K562 (cell line): ENCODE measurements at regions not wholly inside any gene's neighbourhood (a gene's known extent, or its start where the extent isn't known, plus 50 kb on each side); places are given as distances from the start of the nearest gene placed in this dataset.

ENCODE experiments used
- ATAC-seq: fragments of 200-7000 bp; cut with Tn5 transposase; 3 replicates; pipeline ENCODE4 v1.9.1; 2020; ENCODE audit warnings: moderate library complexity
- BruUV-seq: library from RNA; stranded (reverse); fragments of 400-500 nt; replicated peaks from 2 replicates; lab custom pipeline; 2021; lab: Mats Ljungman, UMichigan
- CTCF ChIA-PET: fragments of 300-600 bp; formaldehyde crosslinking; extraction: SDS; loops from one replicate; lab custom pipeline; 2021; ENCODE audit warnings: low intra/inter-chr PET ratio; lab: Yijun Ruan, JAX
- POLR2A ChIA-PET: fragments of 300-600, 350-650 bp; sonication (Branson Sonifier 250); formaldehyde crosslinking; extraction: SDS; loops from one replicate; lab custom pipeline; 2021; ENCODE audit warnings: antibody characterized with exemption, inconsistent platforms; lab: Yijun Ruan, JAX
- DNase-seq, 4 experiments: peaks; one replicate each; pipeline versions ENCODE4 v3.0.0 to v3.0.0-alpha.2; 2011 to 2018; ENCODE audit warnings: low spot score in 3 of 4, mixed read lengths in 3 of 4; ENCODE audit errors: extremely low read depth in 1 of 4
- FAIRE-seq: peaks from 2 replicates; lab custom pipeline; 2011; peaks lifted over from hg19 to GRCh38; lab: Jason Lieb, UNC
- H2AFZ ChIP-seq: 2 replicates; pipeline ENCODE4 v1.6.0; 2011; ENCODE audit warnings: low read depth, low read length, control low read depth, inconsistent platforms
- H3K27ac ChIP-seq: fragments of 200-600 bp; 3 replicates; pipeline ENCODE4 v1.8.0; 2011; ENCODE audit warnings: low read depth, mild to moderate bottlenecking, control low read depth, inconsistent platforms, low read length, moderate library complexity, mixed read lengths; ENCODE audit errors: extremely low read depth
- H3K27me3 ChIP-seq, 2 experiments: fragments of 300-600 bp in 1 of 2; 2 replicates in 1 of 2; 3 replicates in 1 of 2; pipeline versions ENCODE4 v1.6.0 to v1.8.0; 2011; ENCODE audit warnings: inconsistent platforms in 2 of 2, low read length in 2 of 2, mild to moderate bottlenecking in 1 of 2, mixed read lengths in 1 of 2, moderate library complexity in 1 of 2; ENCODE audit not compliant: control insufficient read depth in 2 of 2, insufficient read depth in 2 of 2
- H3K36me3 ChIP-seq: fragments of 300-600 bp; 3 replicates; pipeline ENCODE4 v1.8.0; 2011; ENCODE audit warnings: mild to moderate bottlenecking, low read length, inconsistent platforms; ENCODE audit not compliant: control insufficient read depth, insufficient read depth
- H3K4me1 ChIP-seq, 2 experiments: fragments of 200-600 bp in 1 of 2; replicated peaks in 1 of 2; 2 replicates in 1 of 2; 3 replicates in 1 of 2; pipeline versions ENCODE4 v1.5.1 to v1.8.0; 2011; ENCODE audit warnings: inconsistent platforms in 2 of 2, low read length in 2 of 2, mild to moderate bottlenecking in 1 of 2, mixed read lengths in 1 of 2, moderate library complexity in 1 of 2; ENCODE audit not compliant: control insufficient read depth in 2 of 2, insufficient read depth in 2 of 2
- H3K4me2 ChIP-seq: 2 replicates; pipeline ENCODE4 v1.6.1; 2011; ENCODE audit warnings: low read length, control low read depth, inconsistent platforms, mixed read lengths; ENCODE audit not compliant: insufficient read depth
- H3K4me3 ChIP-seq: fragments of 200-600 bp; sonication (generic), shearing (Covaris generic); 2 replicates; pipeline ENCODE4 v1.5.1; 2016; ENCODE audit warnings: control low read depth, inconsistent platforms
- H3K79me2 ChIP-seq: fragments of 200-600 bp; 3 replicates; pipeline ENCODE4 v1.8.0; 2011; ENCODE audit warnings: low read length, inconsistent platforms; ENCODE audit not compliant: control insufficient read depth, insufficient read depth
- H3K9ac ChIP-seq, 2 experiments: 2 replicates each; pipeline versions ENCODE4 v1.6.0 to v1.6.1; 2011; ENCODE audit warnings: low read depth in 2 of 2, low read length in 2 of 2, control low read depth in 1 of 2, inconsistent platforms in 1 of 2, mild to moderate bottlenecking in 1 of 2, mixed read lengths in 1 of 2; ENCODE audit not compliant: insufficient read depth in 1 of 2
- H3K9me1 ChIP-seq: one replicate; pipeline ENCODE4 v1.6.0; 2011; ENCODE audit warnings: inconsistent platforms, mild to moderate bottlenecking, low read length, moderate library complexity; ENCODE audit not compliant: control insufficient read depth, insufficient read depth
- H3K9me3 ChIP-seq: replicated peaks from 2 replicates; pipeline ENCODE4 v1.5.1; 2011; ENCODE audit warnings: low read depth, low read length, inconsistent platforms; ENCODE audit not compliant: control insufficient read depth, insufficient read depth
- H4K20me1 ChIP-seq: replicated peaks from 2 replicates; pipeline ENCODE4 v1.6.1; 2011; ENCODE audit warnings: low read length, inconsistent platforms, mixed read lengths; ENCODE audit not compliant: control insufficient read depth, insufficient read depth
- CEBPB ChIP-seq: fragments of 450-650 bp; IDR thresholded peaks from 2 replicates; pipeline ENCODE4 v1.6.1; 2016; ENCODE audit warnings: missing genetic modification characterization, missing compliant biosample characterization
- COPS2 ChIP-seq: fragments of 450-650 bp; conservative IDR thresholded peaks from 2 replicates; pipeline ENCODE4 v1.6.1; 2016; ENCODE audit warnings: mild to moderate bottlenecking, moderate library complexity
- ETV1 ChIP-seq: fragments of 450-650 bp; conservative IDR thresholded peaks from 2 replicates; pipeline ENCODE4 v1.6.1; 2016; ENCODE audit warnings: missing genetic modification characterization, control low read depth, low read depth, missing compliant biosample characterization
- HDAC2 ChIP-seq: fragments of 450-650 bp; IDR thresholded peaks from 2 replicates; pipeline ENCODE4 v1.6.1; 2016; ENCODE audit warnings: mild to moderate bottlenecking
- KAT2B ChIP-seq: IDR thresholded peaks from one replicate; pipeline ENCODE4 v1.6.1; 2012; ENCODE audit warnings: low read depth, mild to moderate bottlenecking, control low read depth, inconsistent platforms, low read length, moderate library complexity
- MAFK ChIP-seq: IDR thresholded peaks from 2 replicates; pipeline ENCODE4 v1.6.1; 2011; ENCODE audit warnings: low read length, improper control_type of control experiment
- MITF ChIP-seq: IDR thresholded peaks from 2 replicates; pipeline ENCODE4 v1.6.1; 2014; ENCODE audit warnings: antibody characterized with exemption
- SMC3 ChIP-seq: conservative IDR thresholded peaks from 2 replicates; pipeline ENCODE4 v1.6.1; 2011; ENCODE audit warnings: low read depth, low read length, improper control_type of control experiment; ENCODE audit not compliant: insufficient read depth
- SRF ChIP-seq, 2 experiments: fragments of 250-450, 450-650 bp in 1 of 2; sonication (Bioruptor Pico) in 1 of 2; sonication (generic) in 1 of 2; formaldehyde crosslinking; IDR thresholded peaks; 2 replicates each; pipeline versions ENCODE4 v1.5.0 to v1.5.1; 2020 to 2022; ENCODE audit warnings: mild to moderate bottlenecking in 1 of 2, missing genetic modification reagents in 1 of 2
- TSHZ1 ChIP-seq: fragments of 250-450 bp; sonication (Bioruptor Pico); IDR thresholded peaks from 2 replicates; pipeline ENCODE4 v1.4.0; 2020; ENCODE audit warnings: mild to moderate bottlenecking, moderate library complexity
- ZBTB2 ChIP-seq: fragments of 450-650 bp; IDR thresholded peaks from 2 replicates; pipeline ENCODE4 v1.6.1; 2016; ENCODE audit warnings: antibody characterized with exemption
- ZNF224 ChIP-seq: sonication (generic); formaldehyde crosslinking; IDR thresholded peaks from 2 replicates; pipeline ENCODE4 v1.8.0; 2022; ENCODE audit warnings: mild to moderate bottlenecking, missing genetic modification reagents
- ZNF644 ChIP-seq: fragments of 200-800 bp; sonication (Bioruptor generic); IDR thresholded peaks from 2 replicates; pipeline ENCODE4 v1.6.1; 2016; ENCODE audit warnings: low read depth, missing genetic modification characterization, missing compliant biosample characterization
- ZNF785 ChIP-seq: fragments of 250-450 bp; sonication (Bioruptor Pico); IDR thresholded peaks from 2 replicates; pipeline ENCODE4 v1.4.0; 2020; ENCODE audit warnings: mild to moderate bottlenecking
- whole genome bisulfite sequencing: fragments of 100-300 bp; shearing (Covaris generic); methylation state at CpG from one replicate; pipeline ENCODE4 v1.1.6; 2016; ENCODE audit warnings: low coverage, mixed read lengths; ENCODE audit not compliant: insufficient coverage; ENCODE audit errors: missing lambda C conversion rate; 5-methylcytosine and 5-hydroxymethylcytosine counted together
- in situ Hi-C: fragments of 300-500 bp; cut with MboI; formaldehyde crosslinking; loops from 4 replicates; pipeline ENCODE4 v1.15.0; 2018; ENCODE audit warnings: inconsistent platforms, mixed read lengths
- intact Hi-C: fragments of 100-400 bp; cut with micrococcal nuclease; formaldehyde crosslinking; loops from 2 replicates; pipeline ENCODE4 v1.14.2; 2022
- TF ChIP-seq, protein P1 (sequence below): sonication (generic); formaldehyde crosslinking; IDR thresholded peaks from 2 replicates; pipeline ENCODE4 v1.8.0; 2022; ENCODE audit warnings: mild to moderate bottlenecking, missing genetic modification reagents

DNA sequence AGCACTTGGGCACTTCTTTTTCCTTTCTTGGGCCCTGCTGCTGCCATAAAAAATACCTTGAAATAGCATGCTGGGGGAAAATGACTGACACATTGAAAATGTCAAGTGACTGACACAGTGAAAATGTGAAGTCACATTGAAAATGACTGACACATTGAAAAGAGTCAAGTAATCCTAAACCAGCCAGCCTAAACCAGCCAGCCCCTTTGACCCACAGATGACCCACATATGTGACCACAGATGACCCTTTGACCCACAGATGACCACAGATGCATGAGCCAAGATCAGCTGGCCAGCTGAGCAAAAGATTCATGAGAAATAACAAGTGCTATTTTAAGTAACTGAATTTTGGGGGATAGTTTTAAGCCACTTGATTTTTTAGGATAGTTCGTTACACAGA lies 97.8 kb upstream of the SLC28A3 start (continued):
- TF ChIP-seq ZNF644 (tag) (0 out of 2 replicates have a peak, but pooled peaks have one; percentile 5), TSHZ1 (CRISPR knock-in tag) (no peak)

DNA sequence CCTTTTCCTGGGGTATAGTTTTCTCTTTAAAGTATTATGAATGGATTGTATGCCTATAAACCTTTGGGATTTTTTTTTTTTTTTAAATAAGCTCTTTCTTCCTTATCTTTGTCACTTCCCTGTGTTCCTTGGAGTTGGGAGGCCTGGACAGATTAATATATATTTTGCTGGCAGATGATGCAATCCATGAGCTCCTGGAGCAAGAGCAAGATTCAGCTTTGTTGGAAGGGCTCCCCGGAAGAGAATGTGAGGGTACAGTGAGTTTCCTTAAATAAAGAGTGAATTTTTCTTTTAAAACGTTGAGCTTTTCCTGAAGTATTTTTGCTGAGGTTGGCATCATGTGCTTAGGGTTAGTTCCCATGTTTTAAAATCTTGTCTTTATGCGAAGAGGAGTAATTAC lies 98.7 kb upstream of the SLC28A3 start:
- in situ Hi-C loops (no loop called here), intact Hi-C loops (no loop called here)
- H4K20me1 ChIP-seq, result no peaks in the 10 kb centered on the region
- H3K4me3 ChIP-seq, result no peak overlapping the region
- no peaks in the 10 kb centered on the region for H3K27me3 ChIP-seq
- no peaks in the 10 kb centered on the region for H3K36me3 ChIP-seq
- no peak overlapping the region for H3K4me2 ChIP-seq
- H3K79me2 ChIP-seq, result no peaks in the 10 kb centered on the region
- H3K9ac ChIP-seq, result no peak overlapping the region
- WGBS, result 0% methylated on average over 3 of the region's 3 CpGs
- ATAC-seq, result 0 out of 3 replicates have a peak, but pooled peaks have one; percentile 46
- no peak for FAIRE-seq
- ChIA-PET CTCF (no interaction called here), POLR2A (no interaction called here)
- no peak overlapping the region for H2AFZ ChIP-seq
- no TSS peak for BruUV-seq
- H3K4me1 ChIP-seq, result no peaks in the 10 kb centered on the region; a peak in 1 of 5 replicates
- no peak for DNase-seq
- no peaks in the 10 kb centered on the region for H3K9me3 ChIP-seq
- H3K27ac ChIP-seq, result no peak overlapping the region
- H3K9me1 ChIP-seq, result no peaks in the 10 kb centered on the region
- TF ChIP-seq HDAC2 (no peak), ETV1 (0 out of 2 replicates have a peak, but pooled peaks have one; percentile 12), SMC3 (no peak), MITF (no peak), ZNF224 (CRISPR knock-in tag) (no peak), KAT2B (no peak), MAFK (no peak), CEBPB (tag) (peak; percentile 46), ZNF785 (CRISPR knock-in tag) (no peak), COPS2 (no peak), ZBTB2 (no peak), SRF (CRISPR knock-in tag; IDR thresholded peaks at IDR 0.05) (no peak)
- TF ChIP-seq, protein P1, sequence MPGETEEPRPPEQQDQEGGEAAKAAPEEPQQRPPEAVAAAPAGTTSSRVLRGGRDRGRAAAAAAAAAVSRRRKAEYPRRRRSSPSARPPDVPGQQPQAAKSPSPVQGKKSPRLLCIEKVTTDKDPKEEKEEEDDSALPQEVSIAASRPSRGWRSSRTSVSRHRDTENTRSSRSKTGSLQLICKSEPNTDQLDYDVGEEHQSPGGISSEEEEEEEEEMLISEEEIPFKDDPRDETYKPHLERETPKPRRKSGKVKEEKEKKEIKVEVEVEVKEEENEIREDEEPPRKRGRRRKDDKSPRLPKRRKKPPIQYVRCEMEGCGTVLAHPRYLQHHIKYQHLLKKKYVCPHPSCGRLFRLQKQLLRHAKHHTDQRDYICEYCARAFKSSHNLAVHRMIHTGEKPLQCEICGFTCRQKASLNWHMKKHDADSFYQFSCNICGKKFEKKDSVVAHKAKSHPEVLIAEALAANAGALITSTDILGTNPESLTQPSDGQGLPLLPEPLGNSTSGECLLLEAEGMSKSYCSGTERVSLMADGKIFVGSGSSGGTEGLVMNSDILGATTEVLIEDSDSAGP (CRISPR knock-in tag), result no peak
